Head of caudate nucleus (tissue), 42 donors: ENCODE measurements at regions not wholly inside any gene's neighbourhood (a gene's known extent, or its start where the extent isn't known, plus 50 kb on each side); places are given as distances from the start of the nearest gene placed in this dataset.
"Not testable (repeated sequence)": the region's sequence is repeated elsewhere in the genome, so short reads cannot be mapped to it uniquely, and the experiment has no call there.

Experiments used
- DNase-seq, 42 donors: peaks; one replicate each; pipeline versions ENCODE4 v3.0.0 to v3.0.0-alpha.2; 2020 to 2021; ENCODE audit warnings: mixed read lengths in 7 of 42
- intact Hi-C: fragments of 100-400 bp; cut with DNase I; formaldehyde crosslinking; loops from one replicate; pipeline ENCODE4 v1.15.0; 2022

DNA sequence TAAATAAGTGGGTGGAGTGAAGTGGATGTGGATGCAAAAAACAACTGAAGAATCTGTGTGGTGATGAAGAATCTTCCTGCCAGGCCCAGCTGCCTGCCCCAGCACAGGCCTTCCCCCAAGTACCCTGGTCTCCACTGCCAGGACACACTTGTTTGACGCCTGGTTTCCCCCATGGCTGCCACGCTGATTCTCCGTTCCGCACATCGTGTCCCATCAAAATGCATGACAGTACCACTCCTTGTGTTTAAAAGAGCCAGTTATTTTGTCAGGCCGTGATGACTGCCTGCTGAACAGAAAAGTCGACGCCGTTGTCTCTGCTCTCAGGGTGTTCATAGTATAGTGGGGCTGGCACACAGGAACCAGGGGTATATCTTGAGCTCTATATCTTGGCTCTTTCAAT is 50.3 kb upstream of the KYNU start:
- DNase-seq, result no peak

DNA sequence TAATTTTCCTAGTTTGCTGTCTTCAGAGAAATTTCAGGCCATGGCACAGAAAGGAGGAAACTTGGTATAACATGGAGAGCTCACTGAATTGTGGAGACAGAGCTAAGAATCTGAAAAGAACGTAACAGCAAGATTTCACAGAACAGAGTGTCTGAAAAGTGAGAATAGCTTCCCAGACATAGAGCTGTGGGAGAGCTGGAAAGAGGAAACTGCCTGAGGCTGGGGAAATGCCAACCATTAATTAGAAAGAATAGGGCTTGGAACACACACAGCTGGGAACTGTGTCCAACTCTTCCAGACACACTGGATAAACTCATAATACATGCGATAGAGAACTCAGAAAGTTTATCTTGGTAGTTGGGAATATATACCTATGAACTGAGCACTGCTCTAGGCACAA is 51.6 kb upstream of the KYNU start:
- DNase-seq, result peak in 3 of 42 donors; percentile 3 to 17 (median 6)
- intact Hi-C loops, result no loop called here

More for the DNA sequence above, 50.3 kb upstream of the KYNU start:
- intact Hi-C loops, result no loop called here

DNA sequence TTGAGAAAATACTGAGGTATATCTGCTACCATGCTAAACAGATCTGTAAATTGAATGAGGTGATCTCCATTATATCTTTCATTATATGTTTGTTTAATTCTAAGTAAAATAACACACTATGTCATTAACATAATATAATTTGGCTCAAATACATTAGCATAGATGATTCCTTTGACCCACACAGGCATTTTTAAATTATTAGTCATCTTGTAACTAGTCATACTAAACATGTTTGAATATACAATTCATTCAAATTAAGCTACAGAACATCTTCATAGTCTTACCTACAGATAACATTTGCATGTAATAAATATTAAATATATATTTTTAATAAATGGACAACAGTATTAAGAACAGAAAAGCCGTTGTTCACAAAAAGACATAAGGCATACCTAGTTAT is 52.7 kb upstream of the KYNU start:
- DNase-seq, result no peak
- intact Hi-C loops, result no loop called here

DNA sequence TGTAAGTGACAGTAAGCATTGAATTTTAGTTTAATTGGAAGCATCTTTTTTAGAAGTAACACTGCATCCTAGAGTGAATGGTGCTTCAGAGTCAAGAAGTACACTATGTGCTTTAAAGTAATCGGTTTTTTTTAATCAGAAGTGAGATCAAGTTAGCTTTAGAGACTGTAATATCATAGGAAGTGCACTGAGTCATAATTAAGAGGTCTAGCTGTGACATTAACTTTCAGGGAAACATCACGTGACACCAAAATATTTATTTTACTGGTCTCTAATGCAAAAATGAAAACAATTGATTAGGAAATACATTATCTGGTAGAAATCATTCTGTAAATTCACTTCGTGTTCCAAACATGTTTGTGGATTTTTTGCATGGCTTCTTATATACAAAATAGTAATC is 55.3 kb upstream of the KYNU start:
- intact Hi-C loops, result no loop called here
- DNase-seq, result no peak

DNA sequence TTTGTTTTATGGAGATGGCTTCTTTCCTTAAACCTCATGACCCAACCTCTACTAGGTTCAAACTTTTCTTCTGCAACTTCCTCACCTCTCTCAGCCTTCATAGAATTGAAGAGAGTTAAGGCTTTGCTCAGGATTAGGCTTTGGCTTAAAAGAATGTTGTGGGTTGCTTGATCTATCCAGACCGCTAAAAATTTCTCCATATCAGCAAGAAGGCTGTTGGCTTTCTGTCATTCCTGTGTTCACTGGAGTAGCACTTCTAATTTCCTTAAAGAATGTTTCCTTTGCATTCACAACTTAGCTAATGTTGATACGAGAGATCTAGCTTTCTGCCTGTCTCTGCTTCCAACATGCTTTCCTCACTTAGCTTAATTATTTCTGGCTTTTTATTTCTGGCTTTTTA is 58.1 kb upstream of the KYNU start:
- no peak for DNase-seq
- intact Hi-C loops, result no loop called here

GRCh38 chr2:142815375-142815774 is 62.1 kb upstream of the KYNU start:
- intact Hi-C loops, result no loop called here

GRCh38 chr2:142813830-142814829 is 63.3 kb upstream of the KYNU start:
- intact Hi-C loops, result no loop called here
- no peak for DNase-seq

More at GRCh38 chr2:142815375-142815774, 62.1 kb upstream of the KYNU start:
- DNase-seq, result no peak

- DNase-seq, intact Hi-C loops: not testable (repeated sequence)
Measured at GRCh38 chr2:142811644-142812043, 65.8 kb upstream of the KYNU start.

DNA sequence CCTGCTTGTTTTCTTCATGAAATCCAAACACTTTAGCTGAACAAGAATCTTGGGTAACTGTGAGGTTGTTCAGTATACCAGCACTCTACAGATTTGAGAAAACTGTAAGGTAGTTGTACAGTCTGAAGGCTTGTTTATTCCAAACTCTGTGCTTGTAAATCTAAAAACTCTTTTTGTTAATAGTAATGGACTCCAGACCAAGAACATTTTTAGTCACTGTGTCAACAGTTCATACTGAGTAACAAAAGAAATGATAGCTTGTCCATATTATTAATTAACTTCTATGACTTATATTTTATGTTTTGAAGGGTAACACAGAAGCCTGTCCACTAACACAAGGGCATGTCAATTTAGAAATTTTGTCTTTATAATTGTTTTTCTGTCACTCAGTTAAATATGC is 72.2 kb upstream of the KYNU start:
- no peak for DNase-seq
- intact Hi-C loops, result no loop called here

DNA sequence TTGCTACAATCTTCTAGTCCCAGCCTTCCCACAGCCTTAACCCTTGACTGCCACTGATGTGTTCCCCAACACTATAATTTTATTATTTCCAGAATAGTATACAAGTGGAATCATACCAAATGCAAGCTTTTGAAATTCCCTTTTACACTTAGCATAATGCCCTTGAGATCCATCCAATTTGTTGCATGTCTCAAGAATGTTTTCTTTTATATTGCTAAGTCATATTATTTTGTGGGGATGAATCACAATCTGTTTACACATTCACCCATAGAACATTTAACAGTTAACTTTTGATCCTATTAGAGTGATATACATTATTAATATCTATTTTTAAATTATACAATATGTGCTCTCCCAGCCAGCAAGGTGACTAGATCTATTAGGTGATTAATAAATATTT is 74.3 kb upstream of the KYNU start:
- DNase-seq, result no peak
- intact Hi-C loops, result no loop called here

GRCh38 chr2:142796588-142796987 is 80.9 kb upstream of the KYNU start:
- no peak for DNase-seq
- intact Hi-C loops, result no loop called here

- DNase-seq, result no peak
- intact Hi-C loops, result no loop called here
Measured at GRCh38 chr2:142796161-142796560, 81.3 kb upstream of the KYNU start.

GRCh38 chr2:142794850-142795249 is 82.6 kb upstream of the KYNU start:
- intact Hi-C loops, result no loop called here
- DNase-seq, result no peak

- intact Hi-C loops, DNase-seq: not testable (repeated sequence)
Measured at GRCh38 chr2:142792328-142792727, 85.1 kb upstream of the KYNU start.

GRCh38 chr2:142791335-142791734 is 86.1 kb upstream of the KYNU start:
- intact Hi-C loops, result no loop called here
- no peak for DNase-seq

DNA sequence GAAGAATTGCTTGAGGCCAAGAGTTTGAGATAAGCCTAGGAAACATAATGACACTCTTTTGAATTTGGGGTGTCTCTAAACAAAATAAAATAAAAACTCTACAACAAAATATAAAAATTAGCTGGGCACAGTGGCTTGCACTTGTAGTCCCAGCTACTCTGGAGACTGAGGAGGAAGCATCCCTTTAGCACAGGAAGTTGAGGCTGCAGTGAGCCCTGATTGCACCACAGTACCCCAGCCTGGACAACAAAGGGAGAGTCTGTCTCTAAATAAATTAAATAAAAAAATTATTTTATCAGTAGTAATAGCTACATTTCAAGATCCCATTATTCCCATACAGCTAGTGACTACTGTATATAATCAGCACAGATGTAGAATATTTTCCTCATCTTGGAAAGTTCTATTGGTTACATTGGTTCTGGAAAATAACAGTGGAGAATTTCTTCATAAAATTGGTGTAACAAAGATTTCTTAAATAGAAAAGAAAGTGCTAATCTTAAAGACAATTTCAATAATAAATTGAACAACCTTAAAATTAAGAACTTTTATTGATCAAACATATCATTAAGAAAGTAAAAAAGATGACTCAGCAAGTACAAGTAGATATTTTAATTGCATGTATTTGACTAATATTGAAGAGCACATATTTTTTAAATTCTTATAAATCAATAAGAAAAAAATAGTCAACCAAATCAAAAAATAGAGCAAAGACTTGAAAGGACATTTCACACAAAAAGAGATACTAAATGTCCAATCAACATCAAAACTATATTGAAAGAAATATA is 90.4 kb upstream of the KYNU start:
- intact Hi-C loops, result no loop called here
- DNase-seq, result no peak

- intact Hi-C loops, result no loop called here
- DNase-seq, result no peak
Measured at GRCh38 chr2:142782942-142783443, 94.5 kb upstream of the KYNU start.

DNA sequence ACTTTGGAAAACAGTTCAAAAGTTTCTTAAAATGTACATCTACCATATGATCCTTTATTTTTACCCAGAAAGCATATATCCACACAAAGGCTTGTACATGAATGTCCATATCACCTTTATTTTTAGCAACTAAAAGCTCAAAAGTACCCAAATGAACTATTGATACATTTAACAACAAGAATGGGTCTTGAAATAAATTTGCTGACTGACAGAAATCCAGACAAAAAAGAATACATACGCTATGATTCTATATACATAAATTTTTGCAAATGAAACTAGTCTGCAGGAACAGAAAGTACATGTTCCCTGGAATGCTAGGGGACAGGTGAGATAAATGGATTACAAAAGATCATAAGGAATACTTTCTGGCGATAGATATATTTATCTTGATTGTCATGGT is 96.3 kb upstream of the KYNU start:
- intact Hi-C loops, result no loop called here

DNA sequence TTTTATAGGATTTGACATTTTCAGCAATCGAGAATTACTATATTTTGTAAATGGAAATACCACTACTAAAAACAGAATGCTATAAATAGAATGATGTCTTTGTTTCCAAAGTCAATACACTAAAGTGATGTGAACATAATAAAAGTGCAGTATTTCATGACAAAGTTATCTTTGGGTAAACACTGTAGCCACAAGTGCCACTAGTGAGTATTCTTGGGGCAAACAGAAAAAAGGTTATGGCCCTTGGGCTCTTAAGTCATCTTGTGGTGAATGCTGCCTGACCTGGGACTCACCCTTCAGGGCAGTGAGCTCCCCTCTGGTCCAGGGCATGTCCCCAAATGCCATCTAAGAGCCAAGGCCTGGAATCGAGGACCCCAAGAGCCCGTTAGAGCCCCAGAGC is 99.2 kb upstream of the KYNU start:
- intact Hi-C loops, result no loop called here
- no peak for DNase-seq

More for the DNA sequence above, 96.3 kb upstream of the KYNU start:
- DNase-seq, result no peak

DNA sequence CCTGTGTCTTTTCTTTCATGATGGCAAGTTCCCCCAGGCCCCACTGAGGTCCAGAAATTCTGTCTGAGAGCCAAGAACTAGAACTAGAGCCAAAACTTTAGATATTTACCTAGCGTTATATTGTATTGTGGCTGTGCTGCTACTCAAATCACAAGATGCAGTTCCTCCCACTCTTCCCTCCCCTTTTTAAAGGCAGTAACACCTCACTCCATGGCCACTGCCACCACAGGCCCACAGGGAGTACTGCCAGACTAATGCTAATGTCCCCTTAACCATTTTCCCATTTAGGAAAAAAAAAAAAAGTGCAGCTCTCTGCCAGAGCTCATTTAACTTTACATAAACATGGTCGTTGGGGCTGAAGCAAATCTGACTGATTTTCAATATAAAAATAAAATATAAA is 99.7 kb upstream of the KYNU start:
- intact Hi-C loops, result no loop called here
- DNase-seq, result no peak
